ENCODE measurements at regions not wholly inside any gene's neighbourhood (a gene's known extent, or its start where the extent isn't known, plus 50 kb on each side); places are given as distances from the start of the nearest gene placed in this dataset.
"Not testable (repeated sequence)": the region's sequence is repeated elsewhere in the genome, so short reads cannot be mapped to it uniquely, and the experiment has no call there.

- no peak for DNase-seq (ENCODE audit: low spot score)
Measured at GRCh38 chr17:6255322-6255721, 179.6 kb downstream of the AIPL1 start.

- no peak for DNase-seq (ENCODE audit: low spot score)
Measured at GRCh38 chr17:6254036-6254435, 180.9 kb downstream of the AIPL1 start.

GRCh38 chr17:6251640-6252039 is 181.5 kb downstream of the WSCD1 start:
- DNase-seq (ENCODE audit: low spot score) = not testable (repeated sequence)

- no peak for DNase-seq (ENCODE audit: low spot score)
Measured at GRCh38 chr17:6249732-6250131, 179.6 kb downstream of the WSCD1 start.

GRCh38 chr17:6248061-6248460 is 177.9 kb downstream of the WSCD1 start:
- no peak for DNase-seq (ENCODE audit: low spot score)

- no peak for DNase-seq (ENCODE audit: low spot score)
Measured at GRCh38 chr17:6245301-6246177, 175.4 kb downstream of the WSCD1 start.

GRCh38 chr17:6244796-6245195 is 174.6 kb downstream of the WSCD1 start:
- DNase-seq (ENCODE audit: low spot score) = no peak

GRCh38 chr17:6244253-6244652 is 174.1 kb downstream of the WSCD1 start:
- DNase-seq (ENCODE audit: low spot score) = no peak

- DNase-seq (ENCODE audit: low spot score) = no peak
Measured at GRCh38 chr17:6243186-6243585, 173.0 kb downstream of the WSCD1 start.

GRCh38 chr17:6241996-6242395 is 171.8 kb downstream of the WSCD1 start:
- DNase-seq (ENCODE audit: low spot score) = no peak

- no peak for DNase-seq (ENCODE audit: low spot score)
Measured at GRCh38 chr17:6241381-6241780, 171.2 kb downstream of the WSCD1 start.

GRCh38 chr17:6240601-6241000 is 170.4 kb downstream of the WSCD1 start:
- DNase-seq (ENCODE audit: low spot score) = no peak

GRCh38 chr17:6240001-6240400 is 169.8 kb downstream of the WSCD1 start:
- DNase-seq (ENCODE audit: low spot score) = no peak

- no peak for DNase-seq (ENCODE audit: low spot score)
Measured at GRCh38 chr17:6239241-6239798, 169.1 kb downstream of the WSCD1 start.

- DNase-seq (ENCODE audit: low spot score) = no peak
Measured at GRCh38 chr17:6233856-6234255, 163.7 kb downstream of the WSCD1 start.

GRCh38 chr17:6233339-6233738 is 163.2 kb downstream of the WSCD1 start:
- DNase-seq (ENCODE audit: low spot score) = no peak

GRCh38 chr17:6232732-6233101 is 162.5 kb downstream of the WSCD1 start:
- DNase-seq (ENCODE audit: low spot score) = no peak

- DNase-seq (ENCODE audit: low spot score) = peak; percentile 44
Measured at GRCh38 chr17:6231886-6232731, 161.9 kb downstream of the WSCD1 start.

- DNase-seq (ENCODE audit: low spot score) = no peak
Measured at GRCh38 chr17:6231465-6231864, 161.3 kb downstream of the WSCD1 start.

- no peak for DNase-seq (ENCODE audit: low spot score)
Measured at GRCh38 chr17:6218333-6218732, 148.2 kb downstream of the WSCD1 start.

GRCh38 chr17:6215071-6216035 is 145.2 kb downstream of the WSCD1 start:
- DNase-seq (ENCODE audit: low spot score) = no peak

- DNase-seq (ENCODE audit: low spot score) = no peak
Measured at GRCh38 chr17:6213859-6214258, 143.7 kb downstream of the WSCD1 start.

Measured in AG08395 (cell line).